Glutamatergic neuron (in vitro differentiated cells): ENCODE measurements at regions not wholly inside any gene's neighbourhood (a gene's known extent, or its start where the extent isn't known, plus 50 kb on each side); places are given as distances from the start of the nearest gene placed in this dataset.

ENCODE experiments used
- DNase-seq: peaks from one replicate; pipeline ENCODE4 v3.0.0; 2022
- H3K27ac Mint-ChIP-seq: one replicate; pipeline ENCODE4 v1.8.0; 2020; ENCODE audit warnings: mild to moderate bottlenecking, mixed read lengths, inconsistent platforms; ENCODE audit not compliant: unreplicated experiment
- H3K27me3 Mint-ChIP-seq: one replicate; pipeline ENCODE4 v1.8.0; 2020; ENCODE audit warnings: mild to moderate bottlenecking, moderate library complexity, mixed read lengths, inconsistent platforms; ENCODE audit not compliant: unreplicated experiment
- H3K36me3 Mint-ChIP-seq: one replicate; pipeline ENCODE4 v1.8.0; 2020; ENCODE audit warnings: mild to moderate bottlenecking, mixed read lengths, inconsistent platforms; ENCODE audit not compliant: unreplicated experiment
- H3K4me1 Mint-ChIP-seq: one replicate; pipeline ENCODE4 v1.8.0; 2020; ENCODE audit warnings: mild to moderate bottlenecking, low read depth, mixed read lengths, inconsistent platforms; ENCODE audit not compliant: unreplicated experiment
- H3K4me3 Mint-ChIP-seq: one replicate; pipeline ENCODE4 v1.8.0; 2020; ENCODE audit warnings: mild to moderate bottlenecking, mixed read lengths, inconsistent platforms; ENCODE audit not compliant: unreplicated experiment
- H3K9me3 Mint-ChIP-seq: one replicate; pipeline ENCODE4 v1.8.0; 2020; ENCODE audit warnings: mild to moderate bottlenecking, moderate library complexity, mixed read lengths, inconsistent platforms; ENCODE audit not compliant: unreplicated experiment
- TF ChIP-seq, protein P1 (sequence below): fragments of 200-600 bp; sonication (generic); IDR thresholded peaks from one replicate; pipeline ENCODE4 v1.5.0; 2021; ENCODE audit not compliant: partially characterized antibody, unreplicated experiment

DNA sequence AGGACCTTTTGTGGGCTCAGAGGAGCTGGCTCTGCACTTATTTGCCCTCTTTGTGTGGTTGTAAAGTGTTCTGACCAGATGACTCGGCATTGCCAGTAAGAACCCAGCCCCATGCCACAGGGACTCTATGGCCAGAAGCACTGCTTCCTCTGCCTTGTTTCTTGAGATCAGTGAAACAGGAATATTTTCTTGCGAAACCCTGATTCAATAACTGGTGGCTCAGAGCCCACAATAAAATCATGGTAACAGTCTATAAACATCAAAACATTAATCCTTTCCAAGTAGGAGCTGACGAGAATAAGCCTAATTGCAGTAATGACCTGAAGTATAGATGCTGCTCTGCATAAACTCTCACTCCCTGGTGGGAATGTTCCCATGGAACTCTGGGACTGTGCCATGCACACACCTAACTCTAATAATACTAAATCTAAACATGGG, 344.3 kb downstream of the ZNF608 start:
- TF ChIP-seq, protein P1, sequence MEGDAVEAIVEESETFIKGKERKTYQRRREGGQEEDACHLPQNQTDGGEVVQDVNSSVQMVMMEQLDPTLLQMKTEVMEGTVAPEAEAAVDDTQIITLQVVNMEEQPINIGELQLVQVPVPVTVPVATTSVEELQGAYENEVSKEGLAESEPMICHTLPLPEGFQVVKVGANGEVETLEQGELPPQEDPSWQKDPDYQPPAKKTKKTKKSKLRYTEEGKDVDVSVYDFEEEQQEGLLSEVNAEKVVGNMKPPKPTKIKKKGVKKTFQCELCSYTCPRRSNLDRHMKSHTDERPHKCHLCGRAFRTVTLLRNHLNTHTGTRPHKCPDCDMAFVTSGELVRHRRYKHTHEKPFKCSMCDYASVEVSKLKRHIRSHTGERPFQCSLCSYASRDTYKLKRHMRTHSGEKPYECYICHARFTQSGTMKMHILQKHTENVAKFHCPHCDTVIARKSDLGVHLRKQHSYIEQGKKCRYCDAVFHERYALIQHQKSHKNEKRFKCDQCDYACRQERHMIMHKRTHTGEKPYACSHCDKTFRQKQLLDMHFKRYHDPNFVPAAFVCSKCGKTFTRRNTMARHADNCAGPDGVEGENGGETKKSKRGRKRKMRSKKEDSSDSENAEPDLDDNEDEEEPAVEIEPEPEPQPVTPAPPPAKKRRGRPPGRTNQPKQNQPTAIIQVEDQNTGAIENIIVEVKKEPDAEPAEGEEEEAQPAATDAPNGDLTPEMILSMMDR = no peak
- H3K9me3 Mint-ChIP-seq = no peaks in the 10 kb centered on the region
- no peak overlapping the region for H3K4me3 Mint-ChIP-seq
- DNase-seq = no peak
- no peaks in the 10 kb centered on the region for H3K27me3 Mint-ChIP-seq
- H3K27ac Mint-ChIP-seq = no peak overlapping the region
- H3K36me3 Mint-ChIP-seq = no peaks in the 10 kb centered on the region
- H3K4me1 Mint-ChIP-seq = peaks cover 15% of the 10 kb centered on the region

DNA sequence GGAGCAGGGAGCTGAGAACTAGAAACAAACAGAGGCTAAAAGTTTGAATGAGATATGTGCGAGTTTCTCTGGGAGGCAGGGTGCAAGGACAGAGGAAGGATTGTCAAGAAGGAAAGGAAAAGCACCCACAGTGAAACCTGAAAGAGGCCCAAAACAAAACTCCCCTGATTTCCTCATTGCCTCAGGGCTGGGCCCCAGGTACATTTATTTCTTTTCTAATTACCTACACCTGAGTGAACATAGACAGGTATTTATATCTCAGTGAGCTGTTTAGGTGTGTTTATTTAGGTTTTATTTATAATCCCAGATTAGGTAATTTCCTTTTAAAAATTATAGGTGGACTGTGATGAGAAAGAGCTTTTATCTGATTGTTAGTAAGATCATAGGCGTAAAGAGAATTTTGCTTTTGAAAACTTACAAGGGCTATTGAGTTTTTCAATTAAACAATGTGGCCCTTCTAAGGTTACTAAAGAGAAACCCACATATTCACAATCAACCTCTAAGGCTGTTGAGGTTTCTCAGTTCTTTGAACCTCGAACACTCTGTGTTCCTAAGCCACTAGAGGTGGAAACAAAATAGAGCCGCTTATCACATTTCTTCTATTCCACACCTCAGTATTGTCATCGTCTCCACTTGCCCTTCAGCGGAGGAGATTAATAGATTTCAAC, 344.8 kb downstream of the ZNF608 start:
- no peaks in the 10 kb centered on the region for H3K27me3 Mint-ChIP-seq
- no peak overlapping the region for H3K4me3 Mint-ChIP-seq
- H3K4me1 Mint-ChIP-seq = peaks cover 19% of the 10 kb centered on the region
- no peaks in the 10 kb centered on the region for H3K36me3 Mint-ChIP-seq
- H3K27ac Mint-ChIP-seq = no peak overlapping the region
- TF ChIP-seq, protein P1 = no peak
- DNase-seq = no peak
- no peaks in the 10 kb centered on the region for H3K9me3 Mint-ChIP-seq

DNA sequence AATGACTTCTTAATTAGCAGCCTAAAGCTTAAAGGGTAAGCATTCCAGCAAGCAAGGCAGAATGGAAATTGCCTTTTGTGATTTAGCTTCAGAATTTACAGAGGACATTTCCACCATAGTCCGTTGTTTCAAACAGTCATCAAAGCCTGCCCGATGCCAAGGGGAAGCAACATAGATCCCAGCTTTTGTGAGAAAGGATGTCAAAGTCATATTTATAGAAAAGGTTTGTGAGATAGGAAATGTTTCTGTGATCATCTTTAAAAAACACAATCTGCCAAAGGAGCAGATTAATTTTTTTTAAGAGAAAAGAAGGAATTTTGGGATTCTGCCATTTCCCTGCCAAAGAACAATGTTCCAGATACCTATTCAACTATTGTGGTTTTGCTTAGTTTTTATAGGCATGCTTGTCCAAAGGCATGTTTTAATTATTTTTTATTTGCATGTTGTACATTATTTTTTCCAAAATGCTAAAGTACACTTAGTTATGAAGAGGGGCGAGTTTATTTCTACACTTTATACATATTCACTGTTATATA, 346.9 kb downstream of the ZNF608 start:
- TF ChIP-seq, protein P1 = no peak
- H3K9me3 Mint-ChIP-seq = no peaks in the 10 kb centered on the region
- no peak for DNase-seq

DNA sequence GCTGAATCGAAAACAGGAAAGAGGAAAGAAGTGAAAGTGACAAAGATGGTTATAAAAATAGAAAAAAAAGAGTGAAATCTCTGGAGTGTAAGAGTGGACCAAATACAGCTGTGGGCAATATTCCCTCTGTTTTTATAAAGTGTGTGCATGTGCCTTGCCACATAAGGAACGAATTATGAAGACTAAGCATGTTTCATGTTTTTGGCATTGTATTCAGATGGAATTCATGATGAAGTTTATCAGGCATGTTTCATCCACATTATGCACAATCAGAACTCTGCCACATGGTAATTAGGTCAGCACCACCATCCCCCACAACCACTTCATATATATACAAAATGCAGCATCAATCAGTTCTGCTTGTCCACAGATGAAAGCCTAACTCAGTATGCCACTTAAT, 348.0 kb downstream of the ZNF608 start:
- no peaks in the 10 kb centered on the region for H3K9me3 Mint-ChIP-seq
- DNase-seq = no peak
- no peaks in the 10 kb centered on the region for H3K36me3 Mint-ChIP-seq
- peaks cover 34% of the 10 kb centered on the region for H3K4me1 Mint-ChIP-seq
- H3K4me3 Mint-ChIP-seq = no peak overlapping the region
- H3K27me3 Mint-ChIP-seq = peaks cover 3% of the 10 kb centered on the region
- no peak overlapping the region for H3K27ac Mint-ChIP-seq
- TF ChIP-seq, protein P1 = no peak

More for the DNA sequence above, 346.9 kb downstream of the ZNF608 start:
- H3K4me3 Mint-ChIP-seq = no peak overlapping the region
- peaks cover 3% of the 10 kb centered on the region for H3K27me3 Mint-ChIP-seq
- H3K36me3 Mint-ChIP-seq = no peaks in the 10 kb centered on the region
- H3K27ac Mint-ChIP-seq = no peak overlapping the region
- H3K4me1 Mint-ChIP-seq = peaks cover 34% of the 10 kb centered on the region

DNA sequence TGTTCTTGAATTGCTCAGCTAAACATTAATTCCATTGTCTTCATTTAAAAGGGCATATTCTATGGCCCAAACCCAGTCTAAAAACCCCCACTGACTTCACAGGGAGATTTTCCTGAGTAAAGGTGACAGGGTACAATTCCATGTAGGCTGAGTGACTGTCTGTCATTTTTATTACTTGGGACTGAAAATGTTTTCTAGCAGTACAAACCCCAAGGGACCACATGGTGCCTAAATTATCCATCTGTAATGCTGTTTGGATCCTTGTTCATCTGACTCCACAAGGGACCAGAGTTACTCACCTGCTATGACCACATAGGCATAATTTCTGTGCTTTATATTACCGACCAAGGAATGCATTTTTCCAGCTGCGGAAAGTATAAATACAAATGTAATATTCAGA, 349.1 kb downstream of the ZNF608 start:
- peaks cover 32% of the 10 kb centered on the region for H3K4me1 Mint-ChIP-seq
- no peaks in the 10 kb centered on the region for H3K9me3 Mint-ChIP-seq
- no peak overlapping the region for H3K27ac Mint-ChIP-seq
- TF ChIP-seq, protein P1 = no peak
- no peak overlapping the region for H3K4me3 Mint-ChIP-seq
- no peak for DNase-seq
- peaks cover 3% of the 10 kb centered on the region for H3K27me3 Mint-ChIP-seq
- no peaks in the 10 kb centered on the region for H3K36me3 Mint-ChIP-seq
